HTR-8/SVneo (cell line): ENCODE measurements at regions not wholly inside any gene's neighbourhood (a gene's known extent, or its start where the extent isn't known, plus 50 kb on each side); places are given as distances from the start of the nearest gene placed in this dataset.
"Not testable (repeated sequence)": the region's sequence is repeated elsewhere in the genome, so short reads cannot be mapped to it uniquely, and the experiment has no call there.

Experiments
- DNase-seq: peaks from one replicate; pipeline ENCODE4 v3.0.0; 2011; ENCODE audit warnings: low spot score, mixed read lengths; ENCODE audit not compliant: insufficient read length
- FAIRE-seq: peaks from 2 replicates; lab custom pipeline; 2011; peaks lifted over from hg19 to GRCh38; lab: Jason Lieb, UNC

- FAIRE-seq = no peak
- DNase-seq = no peak
Measured at GRCh38 chr19:13712767-13713201, 51.5 kb upstream of the MRI1 start.

- no peak for DNase-seq
Measured at GRCh38 chr19:13707915-13708314, 56.4 kb upstream of the MRI1 start.

GRCh38 chr19:13705928-13706447 is 58.3 kb upstream of the MRI1 start:
- no peak for DNase-seq
- no peak for FAIRE-seq

More at GRCh38 chr19:13707915-13708314, 56.4 kb upstream of the MRI1 start:
- FAIRE-seq = no peak

GRCh38 chr19:13705201-13705600 is 59.1 kb upstream of the MRI1 start:
- DNase-seq (no peak), FAIRE-seq (no peak)

- DNase-seq (no peak), FAIRE-seq (no peak)
Measured at GRCh38 chr19:13701624-13702023, 62.7 kb upstream of the MRI1 start.

- FAIRE-seq = no peak
Measured at GRCh38 chr19:13700621-13701020, 63.7 kb upstream of the MRI1 start.

GRCh38 chr19:13699786-13700185 is 64.5 kb upstream of the MRI1 start:
- DNase-seq = no peak
- no peak for FAIRE-seq

More at GRCh38 chr19:13700621-13701020, 63.7 kb upstream of the MRI1 start:
- no peak for DNase-seq

GRCh38 chr19:13696839-13697238 is 67.5 kb upstream of the MRI1 start:
- DNase-seq = no peak
- no peak for FAIRE-seq

- DNase-seq (no peak), FAIRE-seq (no peak)
Measured at GRCh38 chr19:13693889-13694288, 70.4 kb upstream of the MRI1 start.

- peak; percentile 23 for FAIRE-seq
- DNase-seq = peak; percentile 35
Measured at GRCh38 chr19:13691569-13692435, 72.5 kb upstream of the MRI1 start.

GRCh38 chr19:13689085-13689484 is 75.2 kb upstream of the MRI1 start:
- peak; percentile 62 for FAIRE-seq

GRCh38 chr19:13684021-13684420 is 80.3 kb upstream of the MRI1 start:
- DNase-seq = no peak
- no peak for FAIRE-seq

More at GRCh38 chr19:13689085-13689484, 75.2 kb upstream of the MRI1 start:
- DNase-seq = peak; percentile 40

GRCh38 chr19:13681509-13681908 is 82.8 kb upstream of the MRI1 start:
- DNase-seq (no peak), FAIRE-seq (no peak)

- not testable (repeated sequence) for DNase-seq, FAIRE-seq
Measured at GRCh38 chr19:13680708-13681360, 83.5 kb upstream of the MRI1 start.

- not testable (repeated sequence) for FAIRE-seq, DNase-seq
Measured at GRCh38 chr19:13676967-13677366, 87.4 kb upstream of the MRI1 start.

- not testable (repeated sequence) for FAIRE-seq
Measured at GRCh38 chr19:13672480-13673175, 91.7 kb upstream of the MRI1 start.

GRCh38 chr19:13670846-13671245 is 93.5 kb upstream of the MRI1 start:
- DNase-seq (peak; percentile 33), FAIRE-seq (no peak)

More at GRCh38 chr19:13672480-13673175, 91.7 kb upstream of the MRI1 start:
- peak; percentile 37 for DNase-seq

GRCh38 chr19:13669780-13670355 is 94.5 kb upstream of the MRI1 start:
- no peak for FAIRE-seq
- no peak for DNase-seq

- DNase-seq (no peak), FAIRE-seq (no peak)
Measured at GRCh38 chr19:13668964-13669363, 95.4 kb upstream of the MRI1 start.

- FAIRE-seq (no peak), DNase-seq (no peak)
Measured at GRCh38 chr19:13666165-13666564, 98.2 kb upstream of the MRI1 start.
